ENCODE measurements at regions not wholly inside any gene's neighbourhood (a gene's known extent, or its start where the extent isn't known, plus 50 kb on each side); places are given as distances from the start of the nearest gene placed in this dataset.

DNA sequence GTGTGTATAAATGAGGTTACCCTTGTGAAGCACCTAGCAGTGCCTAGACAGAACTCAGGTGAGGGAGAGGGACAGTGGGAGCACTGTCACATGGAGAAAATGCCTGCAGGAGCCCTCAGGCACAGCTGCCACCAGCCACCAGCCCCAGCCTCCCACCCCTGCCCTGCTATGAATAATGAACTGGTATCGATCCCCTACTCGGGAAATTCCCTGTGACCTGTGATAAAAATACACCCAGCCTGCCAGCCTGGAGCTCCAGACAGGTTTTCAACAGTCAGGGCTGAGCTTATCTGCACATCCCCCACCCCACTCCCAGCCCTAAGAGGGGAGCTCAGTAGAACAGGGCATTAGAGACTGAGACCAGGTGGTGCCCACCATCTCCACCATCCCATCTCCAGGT lies 159.6 kb upstream of the PJA1 start:
- H3K36me3 ChIP-seq: no peaks in the 10 kb centered on the region
- H3K27ac ChIP-seq: no peak overlapping the region
- H3K27me3 ChIP-seq: no peaks in the 10 kb centered on the region
- intact Hi-C loops (cut with DNase I): no loop called here
- TF ChIP-seq, protein P1, sequence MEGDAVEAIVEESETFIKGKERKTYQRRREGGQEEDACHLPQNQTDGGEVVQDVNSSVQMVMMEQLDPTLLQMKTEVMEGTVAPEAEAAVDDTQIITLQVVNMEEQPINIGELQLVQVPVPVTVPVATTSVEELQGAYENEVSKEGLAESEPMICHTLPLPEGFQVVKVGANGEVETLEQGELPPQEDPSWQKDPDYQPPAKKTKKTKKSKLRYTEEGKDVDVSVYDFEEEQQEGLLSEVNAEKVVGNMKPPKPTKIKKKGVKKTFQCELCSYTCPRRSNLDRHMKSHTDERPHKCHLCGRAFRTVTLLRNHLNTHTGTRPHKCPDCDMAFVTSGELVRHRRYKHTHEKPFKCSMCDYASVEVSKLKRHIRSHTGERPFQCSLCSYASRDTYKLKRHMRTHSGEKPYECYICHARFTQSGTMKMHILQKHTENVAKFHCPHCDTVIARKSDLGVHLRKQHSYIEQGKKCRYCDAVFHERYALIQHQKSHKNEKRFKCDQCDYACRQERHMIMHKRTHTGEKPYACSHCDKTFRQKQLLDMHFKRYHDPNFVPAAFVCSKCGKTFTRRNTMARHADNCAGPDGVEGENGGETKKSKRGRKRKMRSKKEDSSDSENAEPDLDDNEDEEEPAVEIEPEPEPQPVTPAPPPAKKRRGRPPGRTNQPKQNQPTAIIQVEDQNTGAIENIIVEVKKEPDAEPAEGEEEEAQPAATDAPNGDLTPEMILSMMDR (IDR thresholded peaks at IDR 0.05): no peak
- no peaks in the 10 kb centered on the region for H3K4me1 ChIP-seq
- DNase-seq: no peak
- H3K9ac ChIP-seq (ENCODE audit: low read depth in 2 of 2, low read length in 2 of 2): no peak overlapping the region
- no peaks in the 10 kb centered on the region for H3K9me3 ChIP-seq
- H3K4me3 ChIP-seq: no peak overlapping the region

GRCh38 chrX:69323786-69324720 lies 158.8 kb upstream of the PJA1 start:
- Histone ChIP-seq H3K9me3 (no peaks in the 10 kb centered on the region), H3K27ac (no peak overlapping the region), H3K4me3 (no peak overlapping the region), H3K27me3 (no peaks in the 10 kb centered on the region), H3K9ac (ENCODE audit: low read depth in 2 of 2, low read length in 2 of 2) (no peak overlapping the region), H3K36me3 (no peaks in the 10 kb centered on the region), H3K4me1 (no peaks in the 10 kb centered on the region)
- intact Hi-C loops (cut with DNase I): no loop called here
- TF ChIP-seq, protein P1 (IDR thresholded peaks at IDR 0.05): no peak
- no peak for DNase-seq

- intact Hi-C loops (cut with DNase I): no loop called here
- TF ChIP-seq, protein P1 (IDR thresholded peaks at IDR 0.05): no peak
- H3K4me3 ChIP-seq: no peak overlapping the region
- no peak overlapping the region for H3K27ac ChIP-seq
- no peaks in the 10 kb centered on the region for H3K4me1 ChIP-seq
- H3K36me3 ChIP-seq: no peaks in the 10 kb centered on the region
- H3K9ac ChIP-seq (ENCODE audit: low read depth in 2 of 2, low read length in 2 of 2): no peak overlapping the region
- peak; percentile 4 for DNase-seq
- H3K9me3 ChIP-seq: no peaks in the 10 kb centered on the region
- no peaks in the 10 kb centered on the region for H3K27me3 ChIP-seq
Observed at GRCh38 chrX:69321789-69322188, 156.5 kb upstream of the PJA1 start.

GRCh38 chrX:69321006-69321655 lies 155.9 kb upstream of the PJA1 start:
- TF ChIP-seq, protein P1 (IDR thresholded peaks at IDR 0.05): no peak
- Histone ChIP-seq H3K9ac (ENCODE audit: low read depth in 2 of 2, low read length in 2 of 2) (no peak overlapping the region), H3K4me1 (no peaks in the 10 kb centered on the region), H3K36me3 (no peaks in the 10 kb centered on the region), H3K27me3 (no peaks in the 10 kb centered on the region), H3K27ac (no peak overlapping the region), H3K4me3 (no peak overlapping the region), H3K9me3 (no peaks in the 10 kb centered on the region)
- DNase-seq: no peak
- intact Hi-C loops (cut with DNase I): no loop called here

DNA sequence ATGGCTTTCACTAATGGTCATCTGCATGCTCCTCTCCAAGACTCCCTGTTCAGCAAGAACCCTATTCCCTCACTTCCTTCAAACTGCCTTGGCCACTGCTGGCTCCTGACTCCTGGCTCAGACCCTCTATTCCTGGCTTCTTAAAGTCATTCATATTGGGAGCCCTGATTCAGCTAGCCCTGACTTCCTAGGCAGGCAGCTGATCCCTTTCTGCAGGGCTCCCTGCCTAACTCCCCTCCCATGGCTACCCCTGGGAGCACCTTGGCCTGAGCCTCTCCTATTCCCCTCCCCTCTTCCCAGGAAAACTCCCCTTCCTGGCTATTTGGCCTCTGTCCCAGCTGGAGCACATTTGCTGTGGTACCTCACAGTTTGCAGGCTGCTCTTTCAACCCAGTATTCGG lies 154.9 kb upstream of the PJA1 start:
- Histone ChIP-seq H3K27ac (no peak overlapping the region), H3K9ac (ENCODE audit: low read depth in 2 of 2, low read length in 2 of 2) (no peak overlapping the region), H3K4me3 (no peak overlapping the region), H3K36me3 (no peaks in the 10 kb centered on the region), H3K9me3 (no peaks in the 10 kb centered on the region), H3K27me3 (no peaks in the 10 kb centered on the region), H3K4me1 (no peaks in the 10 kb centered on the region)
- intact Hi-C loops (cut with DNase I): no loop called here
- DNase-seq: peak; percentile 6
- TF ChIP-seq, protein P1 (IDR thresholded peaks at IDR 0.05): no peak

Measured in colonic mucosa (tissue), 4 donors.